HG02970 (cell line): ENCODE measurements at regions not wholly inside any gene's neighbourhood (a gene's known extent, or its start where the extent isn't known, plus 50 kb on each side); places are given as distances from the start of the nearest gene placed in this dataset.

Experiments
- ATAC-seq: cut with Tn5 transposase; IDR thresholded peaks from one replicate; pipeline ENCODE4 v1.9.1; 2021; ENCODE audit warnings: mild to moderate bottlenecking, moderate library complexity, moderate number of reproducible peaks; ENCODE audit not compliant: unreplicated experiment, low FRiP score

DNA sequence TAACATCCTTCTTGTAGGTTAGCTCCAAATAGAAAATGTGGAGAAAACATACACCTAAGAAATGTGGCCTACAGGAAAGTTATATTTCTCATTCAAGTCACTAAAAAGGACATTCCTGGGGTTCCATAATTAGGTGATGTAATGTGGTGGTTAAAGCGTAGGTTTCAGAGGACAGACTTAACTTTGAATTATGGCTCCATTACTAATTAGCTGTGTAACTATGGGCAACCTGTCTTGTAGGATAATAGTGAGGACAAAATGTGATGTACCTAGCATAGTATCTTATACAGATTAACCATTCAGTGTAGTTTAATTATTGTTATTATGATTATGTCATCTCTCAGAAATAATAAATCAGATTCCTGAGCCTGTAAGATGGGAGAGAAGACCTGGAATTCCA is 602.5 kb downstream of the TSN start:
- ATAC-seq: no peak

- ATAC-seq: no peak
Measured at GRCh38 chr2:122358729-122359128, 603.3 kb downstream of the TSN start.

GRCh38 chr2:122363885-122364284 is 608.4 kb downstream of the TSN start:
- no peak for ATAC-seq

DNA sequence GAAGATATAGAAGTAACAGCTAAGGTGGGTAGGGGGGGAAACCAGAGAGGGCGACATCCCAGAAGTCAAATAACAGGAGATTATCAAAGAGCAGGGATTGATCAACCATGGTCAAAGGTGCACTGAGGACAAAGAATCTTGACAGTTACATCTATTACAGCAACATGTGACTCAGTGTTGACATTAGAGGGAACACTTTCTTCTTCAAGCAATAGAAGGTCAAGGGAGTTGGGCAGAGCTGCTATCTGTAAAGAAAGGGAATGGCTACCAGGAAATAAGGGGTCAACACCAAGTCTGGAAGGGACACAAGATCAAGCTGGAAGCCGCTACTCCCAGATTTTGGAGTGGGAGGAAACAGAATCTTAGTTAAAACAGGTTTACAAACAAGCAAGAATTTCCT is 611.0 kb downstream of the TSN start:
- ATAC-seq: no peak

DNA sequence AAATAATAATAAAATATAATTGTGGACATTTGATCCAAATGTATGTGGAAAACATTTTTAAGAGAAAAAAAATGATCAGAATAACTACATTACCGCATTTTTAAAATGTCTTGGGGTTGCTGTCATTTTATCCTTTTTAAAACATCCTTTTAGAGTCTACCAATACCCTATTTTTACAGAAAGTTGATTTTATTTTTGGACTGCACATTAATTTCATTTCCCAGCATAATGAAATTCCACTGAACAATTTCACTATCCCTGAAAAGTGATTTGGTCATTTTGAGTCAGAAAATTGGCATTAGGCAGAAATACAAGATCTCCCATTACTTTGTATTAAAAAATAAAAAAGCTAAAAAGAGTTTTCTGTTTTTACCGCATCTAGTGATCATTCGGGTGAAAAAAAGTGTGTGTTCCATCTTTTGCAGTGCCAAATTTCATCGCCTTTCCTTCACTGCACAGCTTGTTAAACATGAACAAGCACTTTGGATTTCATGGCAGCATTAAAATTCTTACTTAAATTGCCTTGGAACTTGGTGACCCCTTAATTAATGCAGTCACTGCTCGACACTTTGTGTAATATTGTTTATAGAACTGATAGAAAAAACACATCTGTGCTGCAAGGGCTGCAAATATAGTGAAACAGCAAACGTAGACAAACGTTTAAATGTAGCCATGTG is 611.7 kb downstream of the TSN start:
- ATAC-seq: no peak

- ATAC-seq: no peak
Measured at GRCh38 chr2:122367646-122368010, 612.2 kb downstream of the TSN start.

DNA sequence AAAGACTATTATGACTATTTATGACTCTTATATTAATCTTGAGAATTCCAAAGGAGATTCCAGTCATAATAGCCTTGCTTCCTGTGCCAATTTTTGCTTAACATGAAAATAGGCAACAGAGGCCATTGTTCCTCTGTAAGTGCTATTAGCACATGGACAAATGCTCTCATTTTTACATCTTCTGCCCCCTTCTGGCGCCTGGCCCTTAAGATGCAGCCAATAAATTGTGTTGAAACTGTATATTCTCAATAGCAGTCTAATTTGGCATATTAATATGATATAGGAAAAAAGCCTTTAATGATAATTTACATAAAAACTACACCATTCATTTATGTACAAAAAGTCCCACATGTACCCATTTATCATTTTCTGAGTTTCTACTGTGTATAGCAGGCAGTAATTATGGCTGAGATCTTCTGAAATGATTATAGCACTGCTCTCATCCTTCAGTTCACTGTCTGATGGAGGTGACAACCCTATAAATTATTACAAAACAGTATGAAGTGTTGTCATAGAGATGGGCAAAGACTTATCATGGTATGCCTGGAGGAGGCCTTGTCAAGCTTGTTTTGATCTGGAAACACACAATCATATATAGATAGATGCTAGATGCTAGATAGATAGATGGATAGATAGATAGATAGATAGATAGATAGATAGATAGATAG is 613.3 kb downstream of the TSN start:
- ATAC-seq: no peak

- no peak for ATAC-seq
Measured at GRCh38 chr2:122378521-122378920, 623.1 kb downstream of the TSN start.

- ATAC-seq: no peak
Measured at GRCh38 chr2:122384768-122385333, 629.4 kb downstream of the TSN start.

DNA sequence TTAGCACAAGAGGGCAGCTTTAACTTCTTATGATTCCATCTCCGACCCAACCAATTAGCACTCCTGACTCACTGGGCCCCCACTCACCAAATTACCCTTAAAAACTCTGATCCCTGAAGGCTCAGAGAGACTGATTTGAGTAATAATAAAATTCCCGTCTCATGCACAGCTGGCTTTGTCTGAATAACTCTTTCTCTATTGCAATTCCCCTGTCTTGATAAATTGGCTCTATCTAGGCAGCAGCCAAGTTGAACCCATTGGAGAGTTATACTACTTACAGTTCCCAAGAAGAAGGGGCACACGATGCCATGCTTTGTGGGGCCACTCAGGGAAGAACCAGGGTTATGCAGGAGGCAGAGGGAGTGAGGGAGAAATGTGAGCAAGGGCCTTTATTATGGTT is 632.8 kb downstream of the TSN start:
- ATAC-seq: no peak

DNA sequence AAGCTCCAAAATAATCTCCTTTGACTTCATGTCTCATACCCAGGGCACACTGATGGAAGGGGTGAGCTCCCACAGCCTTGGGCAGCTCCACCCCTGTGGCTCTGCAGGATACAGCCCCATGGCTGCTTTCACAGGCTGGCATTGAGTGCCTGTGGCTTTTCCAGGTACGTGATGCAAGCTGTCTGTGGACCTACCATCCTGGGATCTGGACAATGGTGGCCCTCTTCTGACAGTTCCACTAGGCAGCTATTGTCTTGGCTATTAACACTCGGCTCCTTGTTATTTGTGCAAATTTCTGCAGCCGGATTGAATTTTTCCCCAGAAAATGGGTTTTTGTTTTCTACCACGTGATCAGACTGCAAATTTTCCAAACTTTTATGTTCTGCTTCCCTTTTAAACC is 634.2 kb downstream of the TSN start:
- no peak for ATAC-seq

DNA sequence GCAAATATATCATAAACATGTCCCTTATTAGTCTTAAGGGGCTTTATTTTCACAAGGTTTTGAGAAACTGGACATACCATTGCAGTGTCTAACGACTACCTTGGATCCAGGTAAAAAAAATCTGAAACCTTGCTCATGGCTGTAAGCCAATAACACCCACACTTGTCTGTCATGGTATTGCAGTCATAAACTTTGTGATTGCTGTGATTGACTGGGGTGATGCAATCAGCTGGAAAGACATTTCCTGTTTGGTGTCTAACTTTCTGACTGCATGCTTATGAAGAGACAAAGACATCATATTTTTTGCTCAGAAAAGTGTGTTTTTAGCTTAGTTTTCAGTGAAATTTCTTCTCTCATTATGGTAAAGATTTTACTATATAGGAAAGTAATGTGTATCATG is 635.0 kb downstream of the TSN start:
- no peak for ATAC-seq

DNA sequence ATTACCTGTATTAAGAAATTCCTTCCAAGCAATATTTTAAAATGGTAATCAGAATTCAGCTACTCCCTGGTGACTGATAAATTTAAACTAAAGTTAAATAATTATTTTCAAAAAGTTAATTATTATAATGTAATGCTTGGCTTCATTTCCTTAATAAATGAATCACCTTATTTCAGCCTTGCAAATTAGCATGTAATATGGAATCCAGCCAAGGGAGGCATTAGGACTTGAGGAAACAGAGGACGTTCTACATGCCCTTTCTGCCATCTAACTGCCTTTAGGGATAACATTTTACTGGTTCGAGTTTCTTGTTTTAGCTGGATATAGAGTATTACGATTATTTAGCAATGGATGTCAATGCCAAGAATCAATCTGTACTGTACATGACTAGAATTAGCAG is 636.3 kb downstream of the TSN start:
- ATAC-seq: no peak

DNA sequence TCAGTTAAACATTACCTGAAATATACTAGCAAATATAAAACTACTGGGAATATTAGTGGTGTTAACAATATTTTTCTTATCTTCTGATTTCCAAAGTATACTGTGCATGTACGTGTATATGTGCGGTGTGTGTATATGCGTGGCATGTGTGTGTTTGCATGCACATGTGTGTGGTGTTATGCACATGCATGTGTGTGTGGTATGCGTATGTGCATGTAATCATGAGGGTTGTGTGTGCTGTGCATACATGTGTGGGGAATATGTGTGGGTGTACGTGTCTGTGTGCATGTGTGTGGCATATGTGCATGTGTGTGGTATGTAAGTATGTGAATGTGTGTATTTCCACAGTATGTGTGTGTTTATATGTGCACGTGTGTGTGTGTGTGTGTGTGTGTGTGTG is 640.2 kb downstream of the TSN start:
- ATAC-seq: no peak

- ATAC-seq: no peak
Measured at GRCh38 chr2:122411231-122411630, 655.8 kb downstream of the TSN start.

GRCh38 chr2:122412360-122412759 is 656.9 kb downstream of the TSN start:
- ATAC-seq: no peak

- no peak for ATAC-seq
Measured at GRCh38 chr2:122414902-122415301, 659.5 kb downstream of the TSN start.

GRCh38 chr2:122417114-122417513 is 661.7 kb downstream of the TSN start:
- ATAC-seq: no peak

DNA sequence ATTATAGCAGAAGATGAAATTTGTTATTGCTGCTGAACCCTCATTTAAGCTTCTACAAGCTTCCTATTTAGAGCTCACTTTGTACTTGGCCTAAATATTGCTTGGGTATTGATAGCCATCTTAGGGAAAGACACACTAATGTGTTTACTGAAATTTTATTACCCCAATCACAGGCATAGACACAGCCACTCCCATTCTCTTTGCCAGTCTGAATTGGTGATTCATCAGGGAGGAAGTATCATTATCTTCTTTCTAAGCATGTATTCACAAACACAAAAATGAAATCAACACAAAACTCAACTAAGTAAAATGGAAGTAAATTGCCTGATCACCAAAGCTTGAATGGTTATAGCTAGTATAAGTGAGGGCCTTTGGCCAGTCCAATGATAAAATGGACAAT is 666.3 kb downstream of the TSN start:
- no peak for ATAC-seq

DNA sequence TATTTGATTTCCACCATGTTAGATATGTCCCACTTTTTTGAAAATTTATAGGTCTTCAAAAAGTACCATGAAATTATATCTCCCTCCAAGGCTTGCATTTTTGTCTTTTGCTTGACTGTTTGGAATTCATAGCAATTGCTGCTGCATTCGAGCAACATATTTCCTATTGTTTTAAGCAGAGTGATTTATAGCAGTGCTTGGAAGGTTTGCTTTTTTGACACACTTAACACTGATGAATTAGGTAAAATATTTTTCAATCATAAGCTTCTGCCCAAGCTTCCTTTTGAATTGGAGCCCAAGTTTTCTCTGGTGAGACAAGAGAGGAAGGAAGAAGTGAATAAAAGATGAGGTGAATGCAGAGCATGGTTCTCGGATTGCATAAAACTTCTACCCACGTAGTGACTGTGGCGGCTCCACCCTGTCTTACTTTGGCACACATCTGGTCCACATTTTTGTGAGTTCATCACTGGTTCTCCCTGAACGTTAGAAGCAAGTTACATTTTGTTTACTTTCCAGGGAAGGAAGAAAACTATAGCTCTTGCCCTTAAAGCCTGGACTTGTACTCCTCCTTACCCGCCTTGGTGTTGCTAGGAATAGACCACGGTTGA is 667.0 kb downstream of the TSN start:
- no peak for ATAC-seq

GRCh38 chr2:122423934-122424333 is 668.5 kb downstream of the TSN start:
- no peak for ATAC-seq
